PC-9 (cell line): ENCODE measurements at regions not wholly inside any gene's neighbourhood (a gene's known extent, or its start where the extent isn't known, plus 50 kb on each side); places are given as distances from the start of the nearest gene placed in this dataset.

ENCODE experiments used
- EZH2 ChIP-seq: fragments of 200-600 bp; sonication (generic); IDR thresholded peaks from 2 replicates; pipeline ENCODE4 v1.8.0; 2017; ENCODE audit warnings: antibody characterized with exemption, low read depth
- TF ChIP-seq, protein P1 (sequence below): fragments of 200-600 bp; sonication (generic); conservative IDR thresholded peaks from 2 replicates; pipeline ENCODE4 v1.6.1; 2017; ENCODE audit warnings: mixed run types, antibody characterized with exemption, mild to moderate bottlenecking, moderate library complexity

DNA sequence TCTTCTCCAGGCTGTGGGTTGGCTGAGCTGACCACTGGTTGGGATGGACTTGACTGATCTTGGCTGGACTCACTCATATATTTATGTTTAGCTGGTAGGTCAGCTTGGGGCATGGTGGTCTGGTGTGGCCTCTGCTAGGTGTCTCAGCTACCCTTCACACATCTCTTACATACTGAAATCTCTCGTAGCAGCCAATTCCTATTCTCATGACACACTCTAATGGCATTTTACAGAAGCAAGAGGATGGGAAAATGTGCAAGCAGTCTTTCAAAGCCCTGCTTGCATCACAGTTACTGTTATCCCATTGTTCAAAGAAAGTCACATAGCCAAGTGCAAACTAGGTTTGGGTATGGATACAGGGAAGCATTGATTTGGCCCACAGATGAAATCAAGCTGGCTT, 55.5 kb upstream of the PCDH18 start:
- TF ChIP-seq, protein P1, sequence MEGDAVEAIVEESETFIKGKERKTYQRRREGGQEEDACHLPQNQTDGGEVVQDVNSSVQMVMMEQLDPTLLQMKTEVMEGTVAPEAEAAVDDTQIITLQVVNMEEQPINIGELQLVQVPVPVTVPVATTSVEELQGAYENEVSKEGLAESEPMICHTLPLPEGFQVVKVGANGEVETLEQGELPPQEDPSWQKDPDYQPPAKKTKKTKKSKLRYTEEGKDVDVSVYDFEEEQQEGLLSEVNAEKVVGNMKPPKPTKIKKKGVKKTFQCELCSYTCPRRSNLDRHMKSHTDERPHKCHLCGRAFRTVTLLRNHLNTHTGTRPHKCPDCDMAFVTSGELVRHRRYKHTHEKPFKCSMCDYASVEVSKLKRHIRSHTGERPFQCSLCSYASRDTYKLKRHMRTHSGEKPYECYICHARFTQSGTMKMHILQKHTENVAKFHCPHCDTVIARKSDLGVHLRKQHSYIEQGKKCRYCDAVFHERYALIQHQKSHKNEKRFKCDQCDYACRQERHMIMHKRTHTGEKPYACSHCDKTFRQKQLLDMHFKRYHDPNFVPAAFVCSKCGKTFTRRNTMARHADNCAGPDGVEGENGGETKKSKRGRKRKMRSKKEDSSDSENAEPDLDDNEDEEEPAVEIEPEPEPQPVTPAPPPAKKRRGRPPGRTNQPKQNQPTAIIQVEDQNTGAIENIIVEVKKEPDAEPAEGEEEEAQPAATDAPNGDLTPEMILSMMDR = no peak
- TF ChIP-seq EZH2 = no peak
